Glutamatergic neuron (in vitro differentiated cells): ENCODE measurements at regions not wholly inside any gene's neighbourhood (a gene's known extent, or its start where the extent isn't known, plus 50 kb on each side); places are given as distances from the start of the nearest gene placed in this dataset.

Source experiments
- DNase-seq: peaks from one replicate; pipeline ENCODE4 v3.0.0; 2022
- H3K27ac Mint-ChIP-seq: one replicate; pipeline ENCODE4 v1.8.0; 2020; ENCODE audit warnings: mild to moderate bottlenecking, mixed read lengths, inconsistent platforms; ENCODE audit not compliant: unreplicated experiment
- H3K27me3 Mint-ChIP-seq: one replicate; pipeline ENCODE4 v1.8.0; 2020; ENCODE audit warnings: mild to moderate bottlenecking, moderate library complexity, mixed read lengths, inconsistent platforms; ENCODE audit not compliant: unreplicated experiment
- H3K36me3 Mint-ChIP-seq: one replicate; pipeline ENCODE4 v1.8.0; 2020; ENCODE audit warnings: mild to moderate bottlenecking, mixed read lengths, inconsistent platforms; ENCODE audit not compliant: unreplicated experiment
- H3K4me1 Mint-ChIP-seq: one replicate; pipeline ENCODE4 v1.8.0; 2020; ENCODE audit warnings: mild to moderate bottlenecking, low read depth, mixed read lengths, inconsistent platforms; ENCODE audit not compliant: unreplicated experiment
- H3K4me3 Mint-ChIP-seq: one replicate; pipeline ENCODE4 v1.8.0; 2020; ENCODE audit warnings: mild to moderate bottlenecking, mixed read lengths, inconsistent platforms; ENCODE audit not compliant: unreplicated experiment
- H3K9me3 Mint-ChIP-seq: one replicate; pipeline ENCODE4 v1.8.0; 2020; ENCODE audit warnings: mild to moderate bottlenecking, moderate library complexity, mixed read lengths, inconsistent platforms; ENCODE audit not compliant: unreplicated experiment
- TF ChIP-seq, protein P1 (sequence below): fragments of 200-600 bp; sonication (generic); IDR thresholded peaks from one replicate; pipeline ENCODE4 v1.5.0; 2021; ENCODE audit not compliant: partially characterized antibody, unreplicated experiment

DNA sequence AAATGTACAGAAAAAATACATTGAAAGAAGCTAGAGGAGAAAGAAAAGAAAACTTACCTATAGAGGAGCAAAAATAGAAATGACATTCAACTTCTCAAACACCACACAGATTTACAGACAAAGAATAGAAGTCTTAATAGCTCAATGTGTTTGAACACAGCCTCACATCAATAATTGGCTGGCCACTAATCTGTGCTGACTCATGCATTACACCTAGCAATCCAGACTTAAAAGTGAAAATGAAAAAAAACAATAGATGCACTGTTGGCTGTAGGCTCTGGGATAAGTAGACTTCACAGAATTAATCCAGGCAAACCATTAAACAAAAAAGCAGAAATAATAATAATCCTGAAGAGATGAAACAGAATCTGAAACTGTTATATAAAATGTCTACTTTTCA lies 961.3 kb upstream of the CELF4 start:
- H3K36me3 Mint-ChIP-seq = no peaks in the 10 kb centered on the region
- H3K4me3 Mint-ChIP-seq = no peak overlapping the region
- no peaks in the 10 kb centered on the region for H3K27me3 Mint-ChIP-seq
- no peak for DNase-seq
- TF ChIP-seq, protein P1, sequence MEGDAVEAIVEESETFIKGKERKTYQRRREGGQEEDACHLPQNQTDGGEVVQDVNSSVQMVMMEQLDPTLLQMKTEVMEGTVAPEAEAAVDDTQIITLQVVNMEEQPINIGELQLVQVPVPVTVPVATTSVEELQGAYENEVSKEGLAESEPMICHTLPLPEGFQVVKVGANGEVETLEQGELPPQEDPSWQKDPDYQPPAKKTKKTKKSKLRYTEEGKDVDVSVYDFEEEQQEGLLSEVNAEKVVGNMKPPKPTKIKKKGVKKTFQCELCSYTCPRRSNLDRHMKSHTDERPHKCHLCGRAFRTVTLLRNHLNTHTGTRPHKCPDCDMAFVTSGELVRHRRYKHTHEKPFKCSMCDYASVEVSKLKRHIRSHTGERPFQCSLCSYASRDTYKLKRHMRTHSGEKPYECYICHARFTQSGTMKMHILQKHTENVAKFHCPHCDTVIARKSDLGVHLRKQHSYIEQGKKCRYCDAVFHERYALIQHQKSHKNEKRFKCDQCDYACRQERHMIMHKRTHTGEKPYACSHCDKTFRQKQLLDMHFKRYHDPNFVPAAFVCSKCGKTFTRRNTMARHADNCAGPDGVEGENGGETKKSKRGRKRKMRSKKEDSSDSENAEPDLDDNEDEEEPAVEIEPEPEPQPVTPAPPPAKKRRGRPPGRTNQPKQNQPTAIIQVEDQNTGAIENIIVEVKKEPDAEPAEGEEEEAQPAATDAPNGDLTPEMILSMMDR = no peak
- H3K4me1 Mint-ChIP-seq = no peaks in the 10 kb centered on the region
- no peak overlapping the region for H3K27ac Mint-ChIP-seq
- H3K9me3 Mint-ChIP-seq = no peaks in the 10 kb centered on the region

- H3K9me3 Mint-ChIP-seq = no peaks in the 10 kb centered on the region
- TF ChIP-seq, protein P1 = no peak
These were observed 959.4 kb upstream of the CELF4 start for GRCh38 chr18:38525039-38525438.

GRCh38 chr18:38520786-38521185 lies 955.2 kb upstream of the CELF4 start:
- Mint-ChIP-seq H3K4me3 (no peak overlapping the region), H3K4me1 (no peaks in the 10 kb centered on the region), H3K9me3 (no peaks in the 10 kb centered on the region), H3K36me3 (no peaks in the 10 kb centered on the region), H3K27ac (no peak overlapping the region), H3K27me3 (peaks cover 1% of the 10 kb centered on the region)
- no peak for DNase-seq
- TF ChIP-seq, protein P1 = no peak

More at GRCh38 chr18:38525039-38525438, 959.4 kb upstream of the CELF4 start:
- Mint-ChIP-seq H3K4me1 (no peaks in the 10 kb centered on the region), H3K4me3 (no peak overlapping the region), H3K27ac (no peak overlapping the region), H3K27me3 (no peaks in the 10 kb centered on the region), H3K36me3 (no peaks in the 10 kb centered on the region)
- DNase-seq = no peak

DNA sequence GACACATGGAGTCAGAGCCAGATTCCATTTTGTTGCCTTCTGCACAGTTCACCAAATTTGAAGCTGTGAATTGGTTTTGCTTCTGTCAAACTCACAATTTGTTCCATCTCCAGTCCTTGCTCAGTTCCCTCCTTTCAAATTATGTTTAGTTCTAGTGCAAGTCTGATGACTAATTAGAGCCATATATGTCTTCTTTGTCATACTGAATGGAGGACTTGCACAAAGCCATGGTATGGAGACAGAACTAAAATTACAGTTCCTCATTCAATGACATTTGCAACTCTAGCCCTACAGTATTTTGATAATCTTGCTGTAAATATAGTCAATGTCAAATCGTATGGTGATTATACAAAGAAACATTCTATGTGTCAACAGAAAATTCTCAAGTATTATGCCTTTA lies 936.9 kb upstream of the CELF4 start:
- Mint-ChIP-seq H3K4me1 (no peaks in the 10 kb centered on the region), H3K27ac (no peak overlapping the region), H3K4me3 (no peak overlapping the region), H3K36me3 (peaks cover 7% of the 10 kb centered on the region), H3K27me3 (no peaks in the 10 kb centered on the region), H3K9me3 (no peaks in the 10 kb centered on the region)
- DNase-seq = no peak
- TF ChIP-seq, protein P1 = no peak

- Mint-ChIP-seq H3K4me3 (no peak overlapping the region), H3K27me3 (peaks cover 2% of the 10 kb centered on the region), H3K36me3 (peaks cover 7% of the 10 kb centered on the region), H3K9me3 (no peaks in the 10 kb centered on the region), H3K27ac (no peak overlapping the region), H3K4me1 (no peaks in the 10 kb centered on the region)
- DNase-seq = no peak
- TF ChIP-seq, protein P1 = no peak
These were observed 931.7 kb upstream of the CELF4 start for GRCh38 chr18:38497266-38497665.
